Ovary (tissue), 3 donors: ENCODE measurements at regions not wholly inside any gene's neighbourhood (a gene's known extent, or its start where the extent isn't known, plus 50 kb on each side); places are given as distances from the start of the nearest gene placed in this dataset.

Source experiments
- CTCF ChIP-seq, 3 donors: fragments of 450-650 bp in 2 of 3; fragments of 200-600 bp in 1 of 3; IDR thresholded peaks; one replicate each; pipeline versions ENCODE4 v1.5.1 to v1.8.0; 2016 to 2022; ENCODE audit warnings: antibody characterized with exemption in 3 of 3, mild to moderate bottlenecking in 1 of 3
- POLR2A ChIP-seq: fragments of 450-650 bp; IDR thresholded peaks from one replicate; pipeline ENCODE4 v1.6.1; 2017; ENCODE audit warnings: antibody characterized with exemption, mild to moderate bottlenecking, moderate library complexity
- donor health status: DM: no; HTN: no; CAD: no.

- TF ChIP-seq POLR2A (no peak), CTCF (IDR thresholded peaks at IDR 0.05) (no peak)
Measured at GRCh38 chr2:239779584-239779983, 245.6 kb downstream of the NDUFA10 start.
